IPS-20b (cell line): ENCODE measurements at regions not wholly inside any gene's neighbourhood (a gene's known extent, or its start where the extent isn't known, plus 50 kb on each side); places are given as distances from the start of the nearest gene placed in this dataset.

Source experiments
- H3K27ac ChIP-seq: one replicate; pipeline ENCODE4 v1.5.1; 2013; ENCODE audit warnings: low read length
- H3K27me3 ChIP-seq: 2 replicates; pipeline ENCODE4 v1.6.1; 2013; ENCODE audit warnings: mild to moderate bottlenecking, low read length, inconsistent platforms; ENCODE audit not compliant: insufficient read depth
- H3K36me3 ChIP-seq: 2 replicates; pipeline ENCODE4 v1.6.1; 2013; ENCODE audit warnings: low read depth, mild to moderate bottlenecking, inconsistent platforms, low read length, moderate library complexity; ENCODE audit not compliant: insufficient read depth
- H3K4me1 ChIP-seq: 2 replicates; pipeline ENCODE4 v1.6.1; 2013; ENCODE audit warnings: mild to moderate bottlenecking, control low read depth, inconsistent platforms, low read length, moderate library complexity; ENCODE audit not compliant: insufficient read depth
- H3K4me3 ChIP-seq: 2 replicates; pipeline ENCODE4 v1.5.1; 2013; ENCODE audit warnings: mild to moderate bottlenecking, low read length, inconsistent platforms
- H3K9ac ChIP-seq: 2 replicates; pipeline ENCODE4 v1.6.1; 2013; ENCODE audit warnings: low read depth, mild to moderate bottlenecking, inconsistent platforms, low read length, moderate library complexity
- H3K9me3 ChIP-seq: 2 replicates; pipeline ENCODE4 v1.6.1; 2013; ENCODE audit warnings: mild to moderate bottlenecking, low read depth, low read length, inconsistent platforms; ENCODE audit not compliant: insufficient read depth

GRCh38 chr21:35932232-35932911 is 128.0 kb downstream of the SETD4 start:
- Histone ChIP-seq H3K9me3 (no peaks in the 10 kb centered on the region), H3K4me1 (no peaks in the 10 kb centered on the region), H3K9ac (no peak overlapping the region), H3K27me3 (no peaks in the 10 kb centered on the region), H3K36me3 (no peaks in the 10 kb centered on the region), H3K27ac (no peak overlapping the region), H3K4me3 (no peak overlapping the region)

DNA sequence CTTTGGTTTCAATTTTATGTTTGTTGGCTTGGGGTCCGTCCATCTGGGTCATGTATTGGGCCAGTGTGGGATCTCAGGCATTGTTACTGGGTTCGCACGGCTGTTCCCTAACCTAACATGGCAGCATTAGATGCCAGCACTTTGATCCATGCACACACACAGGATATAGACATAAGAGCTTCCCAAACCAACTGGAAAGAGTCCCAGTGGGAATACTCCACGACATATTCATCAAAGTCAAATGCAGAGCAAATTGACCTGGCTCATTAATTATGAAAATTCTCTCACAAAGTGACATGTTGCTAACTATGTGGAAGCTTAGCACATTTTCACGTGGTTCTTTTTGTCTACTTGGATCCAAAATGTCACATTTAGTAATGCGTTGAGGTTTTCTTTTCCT is 130.4 kb downstream of the SETD4 start:
- Histone ChIP-seq H3K4me3 (no peak overlapping the region), H3K9me3 (no peaks in the 10 kb centered on the region), H3K27ac (no peak overlapping the region), H3K4me1 (no peaks in the 10 kb centered on the region), H3K9ac (no peak overlapping the region), H3K27me3 (no peaks in the 10 kb centered on the region), H3K36me3 (no peaks in the 10 kb centered on the region)

DNA sequence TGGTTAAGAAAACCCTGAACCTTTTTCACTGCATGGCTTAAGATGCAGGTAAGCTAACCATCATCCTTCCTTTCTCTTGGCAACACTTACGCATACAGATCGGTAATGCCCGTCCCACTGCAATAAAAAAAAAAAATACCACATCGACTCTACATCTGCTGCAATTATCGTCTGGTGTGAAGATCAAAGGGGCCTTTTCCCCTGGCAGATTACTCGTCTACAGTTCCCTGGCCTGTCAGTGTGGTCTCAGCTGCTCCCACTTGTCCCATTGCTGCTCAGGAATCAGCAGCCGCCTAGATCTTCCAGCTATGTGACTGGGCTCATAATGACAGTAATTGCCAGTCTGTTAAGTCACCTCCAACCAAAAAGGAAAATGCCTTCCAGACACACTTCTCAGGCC is 133.1 kb downstream of the SETD4 start:
- Histone ChIP-seq H3K9me3 (no peaks in the 10 kb centered on the region), H3K9ac (no peak overlapping the region), H3K27me3 (no peaks in the 10 kb centered on the region), H3K4me1 (no peaks in the 10 kb centered on the region), H3K27ac (no peak overlapping the region), H3K4me3 (no peak overlapping the region), H3K36me3 (no peaks in the 10 kb centered on the region)

DNA sequence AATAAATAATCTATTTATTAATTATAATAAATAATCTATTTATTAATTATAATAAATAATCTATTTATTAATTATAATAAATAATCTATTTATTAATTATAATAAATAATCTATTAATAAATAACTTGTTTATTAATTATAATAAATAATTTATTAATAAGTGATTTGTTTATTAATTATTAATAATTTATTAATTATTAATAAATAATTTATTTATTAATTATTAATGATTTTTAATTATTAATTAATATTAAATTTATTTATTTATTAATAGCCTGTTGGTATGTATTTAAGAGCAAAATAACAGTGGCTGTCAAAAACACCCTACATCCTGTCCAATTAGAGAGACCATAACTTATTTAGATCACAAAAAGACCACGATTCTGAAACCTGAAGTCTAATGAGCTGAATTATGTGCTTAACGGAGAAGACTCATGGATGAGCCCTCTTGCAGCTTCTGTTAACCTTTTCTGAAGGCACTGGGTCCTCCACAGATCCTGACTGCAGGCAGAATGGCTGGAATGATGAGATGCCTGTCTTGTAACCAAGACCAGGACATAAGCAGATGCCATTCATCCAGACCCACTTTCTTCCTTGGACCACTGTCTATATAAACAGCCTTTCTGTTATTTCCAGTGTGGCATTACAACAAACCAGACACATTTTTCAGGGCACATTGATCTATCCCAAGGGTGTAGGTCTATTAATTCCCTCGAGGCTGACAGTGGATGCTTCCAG is 134.2 kb downstream of the SETD4 start:
- H3K4me1 ChIP-seq: no peaks in the 10 kb centered on the region
- no peaks in the 10 kb centered on the region for H3K9me3 ChIP-seq
- no peak overlapping the region for H3K27ac ChIP-seq

GRCh38 chr21:35925497-35925896 is 134.8 kb downstream of the SETD4 start:
- H3K36me3 ChIP-seq: no peaks in the 10 kb centered on the region
- no peaks in the 10 kb centered on the region for H3K4me1 ChIP-seq
- no peak overlapping the region for H3K27ac ChIP-seq
- H3K9me3 ChIP-seq: no peaks in the 10 kb centered on the region
- H3K4me3 ChIP-seq: no peak overlapping the region
- no peak overlapping the region for H3K9ac ChIP-seq
- no peaks in the 10 kb centered on the region for H3K27me3 ChIP-seq

More for the DNA sequence above, 134.2 kb downstream of the SETD4 start:
- Histone ChIP-seq H3K9ac (no peak overlapping the region), H3K36me3 (no peaks in the 10 kb centered on the region), H3K27me3 (no peaks in the 10 kb centered on the region), H3K4me3 (no peak overlapping the region)

- Histone ChIP-seq H3K4me1 (no peaks in the 10 kb centered on the region), H3K27me3 (no peaks in the 10 kb centered on the region), H3K4me3 (no peak overlapping the region), H3K9ac (no peak overlapping the region), H3K36me3 (no peaks in the 10 kb centered on the region), H3K27ac (no peak overlapping the region), H3K9me3 (no peaks in the 10 kb centered on the region)
Measured at GRCh38 chr21:35924714-35925301, 135.5 kb downstream of the SETD4 start.

GRCh38 chr21:35923971-35924370 is 136.4 kb downstream of the SETD4 start:
- no peak overlapping the region for H3K27ac ChIP-seq
- H3K9ac ChIP-seq: no peak overlapping the region
- no peak overlapping the region for H3K4me3 ChIP-seq
- H3K27me3 ChIP-seq: no peaks in the 10 kb centered on the region
- H3K36me3 ChIP-seq: no peaks in the 10 kb centered on the region
- no peaks in the 10 kb centered on the region for H3K9me3 ChIP-seq
- H3K4me1 ChIP-seq: no peaks in the 10 kb centered on the region

DNA sequence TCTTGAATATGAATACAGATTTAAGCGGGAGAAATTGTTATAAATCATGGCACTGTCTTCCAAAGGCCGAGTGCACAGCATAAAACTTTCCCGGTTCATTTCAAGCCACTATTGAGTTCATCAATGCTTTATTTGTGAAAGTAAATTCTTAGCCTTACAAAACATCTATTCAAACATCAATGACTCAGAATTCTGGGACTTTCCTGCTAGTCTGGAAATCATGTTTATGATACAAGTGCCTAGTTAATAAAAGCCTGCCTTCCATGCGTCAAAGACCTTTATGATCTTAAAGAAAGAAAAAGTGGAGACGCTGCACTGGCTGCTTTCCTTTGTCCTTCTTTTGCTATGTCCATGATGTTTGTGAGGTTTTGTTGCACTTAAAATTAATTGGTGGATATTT is 137.7 kb downstream of the SETD4 start:
- H3K4me1 ChIP-seq: no peaks in the 10 kb centered on the region
- no peak overlapping the region for H3K27ac ChIP-seq
- no peak overlapping the region for H3K9ac ChIP-seq
- H3K4me3 ChIP-seq: no peak overlapping the region
- H3K36me3 ChIP-seq: no peaks in the 10 kb centered on the region
- H3K27me3 ChIP-seq: no peaks in the 10 kb centered on the region
- H3K9me3 ChIP-seq: no peaks in the 10 kb centered on the region

- Histone ChIP-seq H3K9me3 (no peaks in the 10 kb centered on the region), H3K27me3 (no peaks in the 10 kb centered on the region), H3K9ac (no peak overlapping the region), H3K4me1 (no peaks in the 10 kb centered on the region), H3K36me3 (no peaks in the 10 kb centered on the region), H3K4me3 (no peak overlapping the region), H3K27ac (no peak overlapping the region)
Measured at GRCh38 chr21:35921471-35921870, 138.9 kb downstream of the SETD4 start.

GRCh38 chr21:35920436-35920835 is 139.9 kb downstream of the SETD4 start:
- no peaks in the 10 kb centered on the region for H3K36me3 ChIP-seq
- no peaks in the 10 kb centered on the region for H3K4me1 ChIP-seq
- H3K9ac ChIP-seq: no peak overlapping the region
- H3K27ac ChIP-seq: no peak overlapping the region
- peaks cover 8% of the 10 kb centered on the region; the same call in 1 of the 2 replicates for H3K9me3 ChIP-seq
- H3K27me3 ChIP-seq: no peaks in the 10 kb centered on the region
- no peak overlapping the region for H3K4me3 ChIP-seq

DNA sequence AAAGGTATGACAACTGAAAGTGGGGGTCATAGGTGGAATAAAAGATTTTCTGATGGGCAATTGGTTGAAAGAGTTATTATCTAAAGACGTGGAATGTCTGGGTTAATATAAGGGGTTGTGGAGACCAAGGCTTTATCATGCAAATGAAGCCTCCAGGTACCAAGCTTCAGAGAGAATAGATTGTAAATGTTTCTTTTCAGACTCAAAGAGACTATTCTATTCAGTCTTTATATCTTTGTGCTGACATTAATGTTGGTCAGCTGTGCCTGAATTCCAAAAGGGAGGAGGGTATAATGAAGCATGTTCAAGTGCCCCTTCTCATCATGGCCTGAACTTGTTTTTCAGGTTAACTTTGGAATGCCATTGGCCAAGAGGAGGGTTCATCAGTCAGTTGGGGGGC is 145.3 kb downstream of the SETD4 start:
- no peaks in the 10 kb centered on the region for H3K36me3 ChIP-seq
- no peaks in the 10 kb centered on the region for H3K4me1 ChIP-seq
- no peak overlapping the region for H3K4me3 ChIP-seq
- no peak overlapping the region for H3K9ac ChIP-seq
- peaks cover 15% of the 10 kb centered on the region; the same call in 1 of the 2 replicates for H3K9me3 ChIP-seq
- H3K27me3 ChIP-seq: no peaks in the 10 kb centered on the region
- H3K27ac ChIP-seq: no peak overlapping the region
